Endothelial cell of hepatic sinusoid (primary cell): ENCODE measurements at regions not wholly inside any gene's neighbourhood (a gene's known extent, or its start where the extent isn't known, plus 50 kb on each side); places are given as distances from the start of the nearest gene placed in this dataset.

ENCODE experiments used
- in situ Hi-C: cut with HindIII; loops from 2 replicates; pipeline ENCODE4 v1.10.0; 2017; ENCODE audit warnings: low sequenced_read_pairs

GRCh38 chr11:127074151-127074761, 73.7 kb upstream of the KIRREL3 start:
- in situ Hi-C loops = no loop called here

GRCh38 chr11:127073621-127074020, 73.1 kb upstream of the KIRREL3 start:
- in situ Hi-C loops = no loop called here

GRCh38 chr11:127071606-127072005, 71.0 kb upstream of the KIRREL3 start:
- in situ Hi-C loops = no loop called here

- in situ Hi-C loops = no loop called here
Observed at GRCh38 chr11:127070808-127071207, 70.2 kb upstream of the KIRREL3 start.

GRCh38 chr11:127066401-127067090, 66.0 kb upstream of the KIRREL3 start:
- in situ Hi-C loops = no loop called here

GRCh38 chr11:127063241-127063640, 62.7 kb upstream of the KIRREL3 start:
- in situ Hi-C loops = no loop called here

- in situ Hi-C loops = no loop called here
Observed at GRCh38 chr11:127061947-127062346, 61.4 kb upstream of the KIRREL3 start.

- in situ Hi-C loops = no loop called here
Observed at GRCh38 chr11:127059750-127060149, 59.2 kb upstream of the KIRREL3 start.

- in situ Hi-C loops = no loop called here
Observed at GRCh38 chr11:127059286-127059685, 58.7 kb upstream of the KIRREL3 start.

- in situ Hi-C loops = no loop called here
Observed at GRCh38 chr11:127058524-127058923, 58.0 kb upstream of the KIRREL3 start.

GRCh38 chr11:127057126-127057525, 56.6 kb upstream of the KIRREL3 start:
- in situ Hi-C loops = no loop called here

GRCh38 chr11:127056338-127056971, 55.9 kb upstream of the KIRREL3 start:
- in situ Hi-C loops = no loop called here

GRCh38 chr11:127055236-127055635, 54.7 kb upstream of the KIRREL3 start:
- in situ Hi-C loops = no loop called here

- in situ Hi-C loops = no loop called here
Observed at GRCh38 chr11:127054153-127054552, 53.6 kb upstream of the KIRREL3 start.

- in situ Hi-C loops = no loop called here
Observed at GRCh38 chr11:127052404-127052803, 51.8 kb upstream of the KIRREL3 start.
